GM12875 (cell line): ENCODE measurements at regions not wholly inside any gene's neighbourhood (a gene's known extent, or its start where the extent isn't known, plus 50 kb on each side); places are given as distances from the start of the nearest gene placed in this dataset.
"Not testable (repeated sequence)": the region's sequence is repeated elsewhere in the genome, so short reads cannot be mapped to it uniquely, and the experiment has no call there.

ENCODE experiments used
- H3K4me3 ChIP-seq: one replicate; pipeline ENCODE4 v1.5.1; 2011; ENCODE audit warnings: low read depth, low read length, control low read depth
- TF ChIP-seq, protein P1 (sequence below): IDR thresholded peaks from 2 replicates; pipeline ENCODE4 v1.5.1; 2011; ENCODE audit warnings: low read depth, mild to moderate bottlenecking, control low read depth, inconsistent platforms, low read length, moderate library complexity, borderline replicate concordance; ENCODE audit not compliant: insufficient read depth

DNA sequence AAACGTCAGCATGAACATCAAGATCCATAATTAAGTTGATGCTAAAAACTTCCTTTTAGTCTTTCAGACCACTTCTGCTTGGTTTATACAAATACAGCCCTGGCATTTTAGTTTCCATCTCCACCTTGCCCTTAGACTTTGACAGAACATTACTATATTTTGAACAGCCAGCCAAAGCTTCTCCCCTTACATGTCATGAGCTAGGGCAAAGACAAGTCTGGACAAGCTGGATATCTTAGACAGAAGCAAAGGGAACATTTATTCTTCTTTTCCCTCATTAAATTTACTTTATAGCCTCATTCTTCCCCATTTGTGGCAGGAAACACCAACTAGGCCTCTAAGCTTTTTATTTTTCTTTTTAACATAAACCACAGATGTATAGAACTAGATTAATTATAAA lies 403.3 kb downstream of the SUCLG1 start:
- TF ChIP-seq, protein P1, sequence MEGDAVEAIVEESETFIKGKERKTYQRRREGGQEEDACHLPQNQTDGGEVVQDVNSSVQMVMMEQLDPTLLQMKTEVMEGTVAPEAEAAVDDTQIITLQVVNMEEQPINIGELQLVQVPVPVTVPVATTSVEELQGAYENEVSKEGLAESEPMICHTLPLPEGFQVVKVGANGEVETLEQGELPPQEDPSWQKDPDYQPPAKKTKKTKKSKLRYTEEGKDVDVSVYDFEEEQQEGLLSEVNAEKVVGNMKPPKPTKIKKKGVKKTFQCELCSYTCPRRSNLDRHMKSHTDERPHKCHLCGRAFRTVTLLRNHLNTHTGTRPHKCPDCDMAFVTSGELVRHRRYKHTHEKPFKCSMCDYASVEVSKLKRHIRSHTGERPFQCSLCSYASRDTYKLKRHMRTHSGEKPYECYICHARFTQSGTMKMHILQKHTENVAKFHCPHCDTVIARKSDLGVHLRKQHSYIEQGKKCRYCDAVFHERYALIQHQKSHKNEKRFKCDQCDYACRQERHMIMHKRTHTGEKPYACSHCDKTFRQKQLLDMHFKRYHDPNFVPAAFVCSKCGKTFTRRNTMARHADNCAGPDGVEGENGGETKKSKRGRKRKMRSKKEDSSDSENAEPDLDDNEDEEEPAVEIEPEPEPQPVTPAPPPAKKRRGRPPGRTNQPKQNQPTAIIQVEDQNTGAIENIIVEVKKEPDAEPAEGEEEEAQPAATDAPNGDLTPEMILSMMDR = no peak
- H3K4me3 ChIP-seq = no peak overlapping the region

DNA sequence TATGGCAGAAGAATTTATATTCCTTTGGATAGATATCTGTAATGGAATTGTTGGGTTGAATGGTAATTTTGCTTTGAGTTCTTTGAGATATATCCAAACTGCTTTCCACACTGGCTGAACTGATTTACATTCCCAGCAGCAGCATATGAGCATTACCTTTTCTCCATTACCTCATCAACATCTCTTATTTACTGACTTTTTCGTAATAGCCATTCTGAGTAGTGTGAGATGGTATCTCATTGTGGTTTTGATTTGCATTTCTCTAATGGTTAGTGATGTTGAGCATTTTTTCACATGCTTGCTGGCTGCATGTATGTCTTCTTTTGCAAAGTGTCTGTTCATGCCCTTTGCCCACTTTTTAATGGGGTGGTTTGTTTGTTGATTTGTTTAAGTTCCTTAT lies 404.5 kb downstream of the SUCLG1 start:
- H3K4me3 ChIP-seq = not testable (repeated sequence)

DNA sequence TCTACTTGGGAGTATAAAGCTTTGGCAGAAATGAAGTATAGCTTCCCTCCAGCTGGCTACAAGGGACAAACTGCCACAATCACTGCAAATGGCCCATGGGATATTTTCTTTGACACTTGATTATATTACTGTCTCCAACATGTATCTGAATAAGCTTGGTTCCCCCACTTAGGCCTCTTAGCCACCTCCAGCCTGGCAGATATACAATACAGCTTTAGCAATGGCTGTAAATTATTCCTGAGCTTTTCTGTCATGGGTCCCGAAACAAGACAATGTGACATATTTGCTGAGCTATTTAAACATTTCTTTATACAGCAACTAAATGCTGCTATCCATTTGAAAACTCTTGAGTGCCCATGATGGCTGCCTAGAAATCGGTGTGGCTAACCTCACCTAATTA lies 406.2 kb downstream of the SUCLG1 start:
- H3K4me3 ChIP-seq = no peak overlapping the region
- TF ChIP-seq, protein P1 = no peak

DNA sequence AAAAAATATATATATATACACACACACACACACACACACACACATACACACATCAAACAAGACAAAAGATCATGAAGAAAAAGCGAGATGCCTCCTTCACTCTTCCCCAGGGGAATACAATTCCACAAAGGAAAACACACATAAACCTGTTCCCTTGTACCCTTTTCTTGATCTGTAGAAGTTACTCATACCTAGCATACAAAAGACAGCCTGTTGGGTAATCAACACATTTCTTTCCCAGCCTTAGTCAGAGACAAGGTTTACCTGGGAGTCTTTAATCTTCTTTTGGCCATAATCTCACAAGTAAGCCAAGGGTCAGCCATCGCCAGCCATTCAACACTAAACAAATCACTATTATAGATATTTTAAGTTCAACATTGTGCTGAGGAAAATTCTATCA lies 407.0 kb downstream of the SUCLG1 start:
- H3K4me3 ChIP-seq = no peak overlapping the region
- TF ChIP-seq, protein P1 = no peak

DNA sequence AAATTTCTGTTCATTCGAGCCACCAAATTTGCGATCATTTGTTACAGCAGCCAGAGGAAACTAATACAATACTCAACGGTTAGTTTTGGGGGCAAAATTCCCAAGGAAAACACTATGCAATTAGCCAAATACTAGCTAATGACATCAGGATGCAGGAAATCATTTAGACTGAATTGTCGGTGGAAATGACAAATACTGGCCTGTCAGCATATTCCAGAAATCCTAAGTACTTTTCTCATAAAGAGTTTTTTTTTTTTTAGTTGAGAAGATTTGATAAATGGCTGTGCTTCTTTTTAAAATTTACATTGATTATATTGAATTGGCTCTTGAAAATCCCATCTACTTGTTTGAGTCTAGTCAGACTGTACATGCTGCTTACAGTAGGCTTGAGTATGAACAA lies 410.1 kb downstream of the SUCLG1 start:
- TF ChIP-seq, protein P1 = no peak
- H3K4me3 ChIP-seq = no peak overlapping the region

DNA sequence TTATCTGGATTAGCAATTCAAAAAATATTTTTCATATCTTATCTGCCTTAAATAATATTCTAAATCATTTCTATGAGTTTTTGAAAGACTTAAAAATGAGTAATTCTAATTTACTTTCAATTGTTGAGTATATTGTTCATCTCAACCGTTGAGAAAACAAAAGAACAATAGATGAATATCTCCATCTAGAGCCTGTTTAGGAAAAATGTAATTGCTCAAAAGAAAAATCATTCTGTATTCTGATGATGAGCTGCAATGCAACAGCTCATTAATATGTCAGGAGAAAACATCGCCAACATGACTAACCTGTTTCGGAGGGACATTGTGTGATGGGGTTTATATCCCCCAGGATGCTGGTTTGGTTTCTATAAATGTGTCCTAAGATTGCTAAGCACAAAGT lies 417.6 kb downstream of the SUCLG1 start:
- TF ChIP-seq, protein P1 = no peak
- H3K4me3 ChIP-seq = no peak overlapping the region

DNA sequence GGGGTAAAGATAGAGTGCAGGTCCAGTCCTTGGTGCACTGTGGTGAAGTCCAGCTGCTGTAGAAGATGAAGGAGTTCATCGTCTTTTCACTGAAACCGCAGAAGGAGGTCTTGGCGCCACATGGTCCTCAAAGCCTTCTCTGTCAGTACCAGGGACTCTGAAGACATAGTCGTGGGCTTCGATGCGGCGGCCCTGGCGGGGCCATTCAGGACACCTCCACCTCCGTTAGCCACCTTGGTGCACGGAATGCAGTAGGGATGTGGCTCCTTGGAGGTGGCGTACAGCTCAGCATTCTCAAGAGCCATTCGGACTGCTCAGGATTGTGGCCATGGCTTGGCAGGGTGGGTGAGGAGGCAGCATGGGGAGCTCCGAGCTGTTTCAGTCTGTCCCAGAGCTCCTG lies 418.8 kb downstream of the SUCLG1 start:
- TF ChIP-seq, protein P1 = no peak
- no peak overlapping the region for H3K4me3 ChIP-seq

DNA sequence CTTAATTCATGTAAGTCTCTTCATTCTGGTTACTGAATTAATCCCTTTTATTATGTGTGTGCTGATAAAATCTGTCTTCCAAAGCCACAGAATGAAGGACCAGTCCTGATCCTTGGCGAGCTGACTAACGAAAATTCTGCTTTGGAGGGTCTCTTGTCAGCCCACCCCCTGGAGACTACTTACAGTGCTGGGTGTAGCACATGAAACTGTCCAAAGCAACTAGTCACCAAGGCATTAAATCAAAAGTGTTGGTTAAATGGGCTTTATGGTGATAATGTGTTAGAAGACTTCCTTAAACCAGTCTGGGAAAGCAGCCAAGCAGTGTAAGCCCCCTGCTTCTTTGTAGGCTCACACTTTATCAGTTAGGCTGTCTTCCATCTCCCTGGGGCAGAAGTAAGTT lies 420.2 kb downstream of the SUCLG1 start:
- TF ChIP-seq, protein P1 = no peak
- no peak overlapping the region for H3K4me3 ChIP-seq
